Amniotic stem cell (primary cell): ENCODE measurements at regions not wholly inside any gene's neighbourhood (a gene's known extent, or its start where the extent isn't known, plus 50 kb on each side); places are given as distances from the start of the nearest gene placed in this dataset.

Source experiments
- DNase-seq: peaks from one replicate; lab custom pipeline; 2025; lab: John Stamatoyannopoulos, UW

DNA sequence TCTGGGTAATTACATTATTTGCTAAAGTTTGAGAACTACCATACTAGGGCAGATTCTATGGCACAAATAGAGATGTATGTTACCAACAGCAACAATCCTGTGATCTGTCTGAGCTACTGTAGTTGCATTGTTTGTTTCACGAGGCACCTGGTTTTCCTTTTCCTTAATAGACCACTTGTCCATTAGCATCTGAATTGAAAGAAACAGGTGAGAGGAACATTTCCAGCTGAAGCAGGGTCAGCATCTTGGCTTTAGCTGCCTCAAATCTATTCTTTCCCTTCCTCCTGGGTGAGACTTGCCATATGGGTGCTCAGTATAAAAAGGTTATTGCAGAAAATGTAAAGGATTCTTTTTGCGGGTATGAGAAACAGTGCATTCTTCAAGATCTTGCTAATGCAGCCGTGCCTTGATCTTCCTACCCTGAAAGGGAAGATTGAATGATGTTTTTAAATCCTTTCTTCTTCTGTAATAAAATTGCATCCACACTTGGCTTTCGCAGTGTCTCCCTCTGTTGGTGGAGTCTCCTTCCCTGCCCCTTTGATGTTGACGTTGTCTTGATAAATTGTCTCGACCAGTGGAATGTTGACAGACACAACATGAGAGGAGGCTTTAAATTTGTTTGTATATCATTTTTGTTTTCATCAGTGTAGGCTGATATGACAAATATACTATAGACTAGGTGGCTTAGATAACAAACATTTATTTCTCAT lies 118.0 kb upstream of the BRINP1 start:
- no peak for DNase-seq

DNA sequence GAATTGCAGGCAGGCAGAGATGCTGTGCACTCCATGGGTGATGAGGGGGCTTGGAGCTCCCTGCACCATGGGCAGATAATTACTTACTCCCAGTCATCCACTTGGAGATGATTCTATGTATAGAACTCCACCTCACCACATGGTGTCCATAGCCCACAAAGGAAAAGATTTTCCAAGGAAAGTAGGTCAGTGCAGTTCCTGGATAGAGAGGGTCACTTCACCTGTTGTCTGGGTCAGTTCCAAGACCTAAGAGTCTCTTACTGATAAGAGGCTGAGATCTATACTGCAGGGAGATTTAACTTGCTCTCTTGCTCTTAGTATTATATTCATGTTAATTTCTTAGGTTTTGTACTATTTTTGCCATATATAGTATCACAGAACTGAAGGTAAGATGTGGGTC lies 113.9 kb upstream of the BRINP1 start:
- no peak for DNase-seq

DNA sequence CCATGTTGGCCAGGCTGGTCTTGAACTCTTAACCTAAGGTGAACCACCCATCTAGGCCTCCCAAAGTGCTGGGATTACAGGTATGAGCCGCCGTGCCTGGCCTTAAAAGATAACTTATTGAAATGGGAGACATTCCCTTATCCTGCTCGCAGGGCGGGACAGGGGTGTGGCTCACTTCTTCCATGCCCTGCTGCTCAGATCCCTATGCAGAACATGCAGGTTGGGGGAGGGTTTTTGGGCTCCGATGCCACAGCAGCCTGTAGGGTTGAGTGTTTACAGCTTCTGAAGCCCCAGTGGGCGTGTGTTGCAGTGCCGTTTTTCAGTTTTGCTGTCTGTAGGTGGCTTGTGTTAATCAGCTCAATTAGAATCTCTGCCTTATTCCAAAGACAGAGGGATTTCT lies 108.0 kb upstream of the BRINP1 start:
- DNase-seq, result no peak

DNA sequence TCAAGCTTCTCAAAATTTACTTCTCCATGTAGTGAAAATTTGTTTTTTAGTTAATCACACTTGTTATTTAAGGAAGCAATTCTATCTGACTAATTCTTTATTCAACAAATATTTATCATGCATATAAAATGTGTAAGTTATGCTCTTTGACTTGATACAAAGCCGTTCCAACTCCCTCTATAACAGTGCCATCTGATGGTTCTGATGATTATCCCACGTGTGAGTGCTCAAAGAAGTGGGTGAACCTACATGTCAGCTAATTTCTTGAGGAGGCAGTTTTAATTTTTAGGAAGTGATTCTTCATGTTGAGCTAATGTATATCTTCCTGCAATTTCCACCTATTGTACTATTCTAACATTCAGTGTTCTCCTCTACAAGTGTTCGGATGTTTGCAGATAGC lies 88.8 kb upstream of the BRINP1 start:
- no peak for DNase-seq

DNA sequence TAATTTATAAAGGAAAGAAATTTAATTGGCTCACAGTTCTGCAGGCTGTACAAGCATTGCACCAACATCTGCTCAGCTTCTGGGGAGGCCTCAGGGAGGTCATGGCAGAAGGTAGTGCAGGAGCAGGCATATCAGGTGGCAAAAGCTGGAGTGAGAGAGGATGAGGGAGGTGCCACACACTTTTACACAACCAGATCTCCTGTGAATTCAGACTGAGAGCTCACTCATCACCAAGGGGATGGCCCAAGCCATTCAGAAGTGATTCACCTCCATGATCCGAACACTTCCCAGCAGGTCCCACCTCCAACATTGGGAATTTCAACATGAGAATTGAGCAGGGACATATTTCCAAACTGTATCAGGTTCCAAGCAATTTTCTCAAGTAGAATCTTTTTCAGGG lies 84.7 kb upstream of the BRINP1 start:
- DNase-seq, result no peak

DNA sequence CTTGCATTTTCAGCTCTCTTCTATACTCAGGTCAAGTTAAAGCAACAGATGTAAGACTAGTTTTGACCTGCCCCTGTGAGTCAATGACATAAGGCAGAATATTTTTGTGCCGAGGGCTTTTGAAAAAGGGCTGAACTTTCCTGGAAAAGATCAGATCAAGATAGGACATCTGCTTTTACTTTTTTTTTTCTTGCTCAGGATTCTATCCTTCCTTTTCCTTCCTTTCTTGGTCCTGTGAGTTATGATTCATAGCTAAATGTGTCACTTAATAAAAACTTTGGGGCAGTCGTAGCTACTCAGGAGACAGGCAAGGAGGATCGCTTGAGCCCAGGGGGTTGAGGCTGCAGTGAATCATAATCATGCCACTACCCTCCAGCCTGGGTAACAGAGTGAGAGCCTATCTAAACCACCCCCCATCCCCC lies 84.3 kb upstream of the BRINP1 start:
- no peak for DNase-seq

DNA sequence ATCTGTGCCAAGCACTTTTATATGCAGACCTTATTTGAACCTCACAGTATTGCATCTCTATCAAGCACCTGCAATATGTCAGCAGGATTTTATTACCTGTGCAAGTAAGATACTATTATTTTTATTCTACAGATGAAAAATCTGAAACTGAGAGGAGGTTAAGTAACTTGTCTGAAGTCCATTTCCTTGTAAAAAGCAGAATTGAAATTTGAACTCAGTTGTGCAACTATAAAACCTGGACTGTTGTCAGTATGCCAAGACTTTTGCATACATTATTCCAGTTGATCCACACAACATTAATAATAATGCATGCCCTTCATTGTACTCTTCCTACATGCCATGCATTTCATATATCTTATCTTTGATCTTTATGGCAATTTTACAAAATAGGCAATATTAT lies 82.2 kb upstream of the BRINP1 start:
- DNase-seq, result no peak

DNA sequence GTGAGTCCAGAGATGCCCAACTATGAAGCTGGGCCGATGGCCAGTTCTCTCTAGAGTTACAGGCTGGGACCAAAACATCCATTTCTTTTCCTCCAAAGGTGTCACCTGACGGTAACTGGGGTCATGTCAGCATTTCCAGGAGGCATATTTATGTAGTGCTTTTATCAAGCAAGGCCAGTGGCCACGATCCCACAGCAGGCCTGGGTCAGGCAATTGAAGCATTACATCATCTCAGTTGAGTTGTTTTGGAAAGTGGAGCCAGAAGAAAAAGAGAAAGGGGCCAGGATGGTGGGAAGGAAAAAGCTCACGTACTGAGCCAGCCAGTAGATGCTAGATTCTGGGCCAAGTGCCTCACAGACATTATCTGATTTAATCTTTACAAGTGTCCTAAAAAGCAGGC lies 73.9 kb upstream of the BRINP1 start:
- DNase-seq, result no peak

DNA sequence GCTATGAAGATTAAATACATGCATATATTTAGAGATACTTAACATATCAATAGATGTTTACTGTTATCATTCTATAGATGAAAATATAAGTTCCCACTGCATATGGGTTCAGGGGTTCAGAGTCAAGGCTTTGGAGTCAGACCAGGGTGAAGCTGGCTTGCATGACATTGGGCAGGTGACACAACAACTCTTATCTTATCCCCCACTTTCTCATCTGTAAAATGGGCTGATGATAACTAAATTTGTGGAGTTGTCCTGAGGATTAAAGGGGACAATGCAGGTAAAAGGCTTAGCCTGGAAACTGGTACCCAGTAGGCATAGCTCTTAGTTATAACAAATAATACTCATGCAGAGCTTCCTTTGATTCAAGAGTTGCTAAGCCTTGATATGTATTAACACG lies 72.6 kb upstream of the BRINP1 start:
- DNase-seq, result no peak

DNA sequence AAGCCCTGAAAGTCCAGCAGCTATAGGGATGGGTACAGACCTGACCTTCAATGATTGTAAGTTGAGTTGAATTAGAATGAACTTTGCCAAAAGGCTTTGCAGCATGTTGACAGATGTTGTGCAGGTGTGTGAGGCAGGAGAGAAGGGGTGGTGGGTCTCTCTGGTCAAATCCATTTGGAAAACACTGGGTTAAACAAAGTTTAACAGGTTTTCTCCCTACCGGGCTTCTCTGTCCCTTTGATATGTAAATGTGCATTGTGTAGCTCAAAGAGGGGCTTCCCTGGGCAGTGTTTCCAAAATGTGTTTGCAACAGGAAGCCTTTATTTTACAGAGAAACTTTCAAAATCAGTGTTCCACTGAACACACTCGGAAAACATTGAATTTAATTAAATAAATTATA lies 72.1 kb upstream of the BRINP1 start:
- DNase-seq, result no peak

DNA sequence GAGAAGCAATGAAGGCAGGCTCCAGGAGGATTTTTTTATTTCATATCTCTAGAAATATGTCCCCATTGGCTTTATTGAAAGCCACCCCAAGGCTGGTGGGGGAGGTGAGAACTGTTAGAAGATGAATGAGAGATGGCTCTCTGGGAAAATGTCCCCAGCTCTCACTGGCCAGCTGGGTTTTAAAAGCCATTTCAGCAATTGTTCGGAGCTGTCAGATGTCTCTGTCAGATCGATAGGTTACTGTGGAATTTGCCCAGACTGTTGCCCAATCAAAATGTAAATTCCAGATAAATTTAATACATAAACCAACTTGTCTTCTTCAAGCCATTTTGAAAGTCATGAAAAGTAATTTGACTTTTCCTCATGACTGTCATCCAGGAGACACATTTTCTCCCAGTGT lies 67.0 kb upstream of the BRINP1 start:
- DNase-seq, result no peak

DNA sequence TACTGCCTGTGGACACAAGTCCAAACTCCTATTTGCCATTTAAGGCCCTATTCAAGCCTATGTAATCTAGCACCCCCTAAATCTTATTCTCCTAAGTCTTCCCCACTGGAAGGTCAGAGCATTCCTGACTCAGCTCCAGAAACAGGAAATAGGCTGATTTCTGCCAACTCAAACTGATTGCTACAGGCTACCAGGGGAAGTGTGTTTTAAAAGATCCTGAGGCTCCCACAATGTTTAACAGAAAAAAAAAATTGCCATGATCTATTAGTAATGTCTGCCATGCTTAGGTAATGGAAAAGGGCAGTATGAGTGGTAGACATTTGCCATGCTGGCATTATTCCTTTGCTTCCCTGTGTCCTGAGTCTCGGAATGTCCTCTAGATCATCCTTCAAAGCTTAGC lies 65.8 kb upstream of the BRINP1 start:
- no peak for DNase-seq

DNA sequence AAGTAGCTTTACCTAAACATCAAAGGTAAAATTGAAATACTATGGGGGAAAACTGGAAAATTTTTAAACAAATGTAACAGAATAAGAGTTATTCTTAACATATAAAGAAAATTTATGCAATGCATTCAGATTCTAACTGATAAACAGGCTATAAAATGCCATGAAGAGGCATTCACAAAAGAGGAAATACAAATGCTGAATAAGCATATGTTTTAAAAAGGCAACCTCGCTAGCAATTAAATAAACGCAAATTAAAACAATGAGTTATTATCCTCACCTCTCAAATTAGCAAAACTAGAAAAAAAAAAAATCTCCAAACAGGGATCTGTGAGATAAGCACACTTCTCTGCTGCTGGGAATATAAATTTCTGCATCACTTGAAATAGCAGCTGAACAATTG lies 63.2 kb upstream of the BRINP1 start:
- DNase-seq, result no peak

DNA sequence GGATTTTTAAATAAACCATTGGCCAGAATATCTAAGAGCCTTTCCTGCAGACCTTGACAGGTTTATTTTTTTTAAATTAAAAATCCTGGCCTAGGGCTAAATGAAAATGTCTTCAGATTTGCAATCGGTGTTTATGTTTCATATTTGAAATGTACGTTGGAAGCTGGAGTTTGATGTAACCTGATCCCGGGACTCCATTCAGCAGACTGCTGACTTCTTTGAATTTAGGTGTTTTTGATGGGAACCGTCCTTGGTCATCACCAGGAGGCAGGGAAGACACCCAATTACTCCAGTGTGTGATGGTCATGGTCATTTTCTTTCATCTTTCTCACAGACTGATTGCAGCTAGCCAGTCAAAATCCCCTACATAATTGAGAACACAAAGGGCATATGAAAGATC lies 60.1 kb upstream of the BRINP1 start:
- no peak for DNase-seq

DNA sequence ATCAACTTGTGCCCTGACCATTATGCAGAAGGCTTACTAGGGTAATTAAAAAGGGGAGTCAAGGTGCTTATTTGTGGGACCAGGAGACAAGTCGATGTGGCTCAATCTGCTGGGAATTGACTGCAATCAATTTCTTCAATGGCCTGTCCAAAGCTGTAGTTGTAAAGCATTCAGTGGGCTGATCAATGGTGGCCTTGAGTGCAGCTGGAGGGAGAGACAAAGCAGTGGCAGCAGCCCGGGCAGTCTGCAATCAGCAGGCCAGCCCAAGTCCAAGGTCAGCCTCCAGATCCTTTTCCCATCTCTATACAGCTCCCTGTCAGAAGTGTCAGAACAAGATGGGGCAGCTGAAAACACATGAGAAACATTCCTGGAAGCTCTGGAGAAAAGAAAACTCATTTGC lies 51.0 kb upstream of the BRINP1 start:
- DNase-seq, result no peak
